H1 (cell line): ENCODE measurements at regions not wholly inside any gene's neighbourhood (a gene's known extent, or its start where the extent isn't known, plus 50 kb on each side); places are given as distances from the start of the nearest gene placed in this dataset.

ENCODE experiments used
- CTCF ChIA-PET: fragments of 300-600 bp; sonication (Branson Sonifier 250); formaldehyde crosslinking; loops from one replicate; lab custom pipeline; 2021; ENCODE audit not compliant: partially characterized antibody; lab: Charles Lee
- POLR2A ChIA-PET: fragments of 300-600 bp; sonication (Branson Sonifier 250); formaldehyde crosslinking; loops from one replicate; lab custom pipeline; 2021; ENCODE audit warnings: inconsistent platforms; ENCODE audit not compliant: partially characterized antibody; lab: Charles Lee
- DNase-seq, 2 experiments: peaks; one replicate each; pipeline versions ENCODE4 v3.0.0 to v3.0.0-alpha.2; 2010 to 2022; ENCODE audit warnings: low spot score in 2 of 2, low read depth in 1 of 2, mixed read lengths in 1 of 2
- FAIRE-seq: peaks from 2 replicates; lab custom pipeline; 2011; peaks lifted over from hg19 to GRCh38; lab: Jason Lieb, UNC
- H2AFZ ChIP-seq: 2 replicates; pipeline ENCODE4 v1.8.1; 2012; ENCODE audit warnings: low read length, inconsistent platforms
- H2AK5ac ChIP-seq: 2 replicates; pipeline ENCODE4 v1.6.1; 2013; ENCODE audit warnings: low read depth, low read length
- H2BK120ac ChIP-seq: replicated peaks from 2 replicates; pipeline ENCODE3; 2013; ENCODE audit warnings: low read depth, low read length, inconsistent platforms
- H2BK12ac ChIP-seq: 2 replicates; pipeline ENCODE4 v1.6.1; 2013; ENCODE audit warnings: low read depth, low read length
- H2BK15ac ChIP-seq: 2 replicates; pipeline ENCODE4 v1.6.1; 2013; ENCODE audit warnings: low read length
- H2BK20ac ChIP-seq: 2 replicates; pipeline ENCODE4 v1.6.1; 2013; ENCODE audit warnings: low read length
- H2BK5ac ChIP-seq: 2 replicates; pipeline ENCODE4 v1.6.1; 2013; ENCODE audit warnings: low read depth, low read length
- H3K14ac ChIP-seq: 2 replicates; pipeline ENCODE4 v1.6.1; 2013; ENCODE audit warnings: inconsistent platforms; ENCODE audit not compliant: insufficient read length
- H3K18ac ChIP-seq: 2 replicates; pipeline ENCODE4 v1.6.1; 2013; ENCODE audit warnings: low read length; ENCODE audit errors: extremely low read depth
- H3K23ac ChIP-seq: 2 replicates; pipeline ENCODE4 v1.6.1; 2013; ENCODE audit warnings: inconsistent platforms; ENCODE audit not compliant: insufficient read length
- H3K23me2 ChIP-seq: 2 replicates; pipeline ENCODE4 v1.6.1; 2013; ENCODE audit warnings: low read depth, low read length
- H3K27ac ChIP-seq: 2 replicates; pipeline ENCODE4 v1.6.1; 2011; ENCODE audit warnings: low read depth, low read length, inconsistent platforms
- H3K27me3 ChIP-seq, 4 experiments: replicated peaks in 1 of 4; 1 replicate in 1 of 4; 2 replicates in 3 of 4; pipeline versions ENCODE4 v1.6.1 to v1.8.1; 2011 to 2013; ENCODE audit warnings: low read length in 3 of 4, mild to moderate bottlenecking in 3 of 4, inconsistent platforms in 2 of 4, mixed read lengths in 2 of 4, moderate library complexity in 1 of 4; ENCODE audit not compliant: control insufficient read depth in 3 of 4, insufficient read depth in 3 of 4; ENCODE audit errors: extremely low read depth in 1 of 4
- H3K36me3 ChIP-seq, 4 experiments: 2 replicates each; pipeline versions ENCODE4 v1.6.1 to v1.8.1; 2011 to 2013; ENCODE audit warnings: mild to moderate bottlenecking in 4 of 4, low read length in 3 of 4, moderate library complexity in 2 of 4, control low read depth in 1 of 4, inconsistent platforms in 1 of 4; ENCODE audit not compliant: insufficient read depth in 4 of 4, control insufficient read depth in 2 of 4
- H3K4ac ChIP-seq: replicated peaks from 2 replicates; pipeline ENCODE3; 2013; ENCODE audit warnings: low read length, low read depth, mixed read lengths, inconsistent platforms; ENCODE audit not compliant: insufficient read length
- H3K4me1 ChIP-seq, 4 experiments: replicated peaks in 1 of 4; 1 replicate in 1 of 4; 2 replicates in 3 of 4; pipeline versions ENCODE4 v1.6.1 to v1.8.1; 2011 to 2013; ENCODE audit warnings: low read length in 3 of 4, inconsistent platforms in 2 of 4, mixed read lengths in 1 of 4; ENCODE audit not compliant: insufficient read depth in 4 of 4, control insufficient read depth in 3 of 4
- H3K4me2 ChIP-seq, 2 experiments: 2 replicates each; pipeline versions ENCODE4 v1.6.1 to v1.8.1; 2011 to 2013; ENCODE audit warnings: low read depth in 2 of 2, low read length in 2 of 2, control low read depth in 1 of 2, inconsistent platforms in 1 of 2, mild to moderate bottlenecking in 1 of 2; ENCODE audit not compliant: insufficient read depth in 1 of 2
- H3K4me3 ChIP-seq, 4 experiments: fragments of 200-600, 300-600 bp in 1 of 4; sonication (generic), shearing (Covaris generic), sonication (Bioruptor Twin) in 1 of 4; 2 replicates each; pipeline versions ENCODE4 v1.5.1 to v1.8.1; 2011 to 2016; ENCODE audit warnings: low read length in 4 of 4, low read depth in 3 of 4, control low read depth in 2 of 4, inconsistent platforms in 2 of 4, mild to moderate bottlenecking in 2 of 4, mixed read lengths in 1 of 4, moderate library complexity in 1 of 4; ENCODE audit not compliant: insufficient read depth in 2 of 4; ENCODE audit errors: extremely low read depth in 1 of 4
- H3K56ac ChIP-seq: replicated peaks from 2 replicates; pipeline ENCODE3; 2013; ENCODE audit warnings: low read depth, mild to moderate bottlenecking, mixed read lengths, low read length, inconsistent platforms; ENCODE audit not compliant: insufficient read length
- H3K79me1 ChIP-seq: 2 replicates; pipeline ENCODE4 v1.6.1; 2013; ENCODE audit warnings: low read depth, low read length, control low read depth
- H3K79me2 ChIP-seq, 2 experiments: 2 replicates each; pipeline versions ENCODE4 v1.6.1 to v1.8.1; 2012 to 2013; ENCODE audit warnings: low read length in 2 of 2, mild to moderate bottlenecking in 2 of 2, inconsistent platforms in 1 of 2; ENCODE audit not compliant: insufficient read depth in 2 of 2, control insufficient read depth in 1 of 2
- H3K9ac ChIP-seq, 4 experiments: replicated peaks in 1 of 4; 1 replicate in 1 of 4; 2 replicates in 3 of 4; pipeline versions ENCODE4 v1.6.1 to v1.8.1; 2011 to 2013; ENCODE audit warnings: low read depth in 3 of 4, low read length in 3 of 4, control low read depth in 2 of 4, mild to moderate bottlenecking in 2 of 4, moderate library complexity in 2 of 4, inconsistent platforms in 1 of 4; ENCODE audit errors: extremely low read depth in 1 of 4
- H3K9me3 ChIP-seq, 2 experiments: 2 replicates each; pipeline versions ENCODE4 v1.6.1 to v1.8.1; 2012 to 2013; ENCODE audit warnings: mild to moderate bottlenecking in 2 of 2, moderate library complexity in 2 of 2, control low read depth in 1 of 2, inconsistent platforms in 1 of 2, low read depth in 1 of 2, low read length in 1 of 2, mixed read lengths in 1 of 2; ENCODE audit not compliant: insufficient read depth in 2 of 2
- H4K20me1 ChIP-seq, 2 experiments: replicated peaks in 1 of 2; 2 replicates each; pipeline versions ENCODE3 to v1.8.1; 2011 to 2013; ENCODE audit warnings: inconsistent platforms in 2 of 2, low read length in 2 of 2, mild to moderate bottlenecking in 1 of 2; ENCODE audit not compliant: insufficient read depth in 2 of 2, control insufficient read depth in 1 of 2
- H4K5ac ChIP-seq: 2 replicates; pipeline ENCODE4 v1.6.1; 2013; ENCODE audit warnings: low read length, low read depth, mixed read lengths, inconsistent platforms; ENCODE audit not compliant: insufficient read length
- H4K8ac ChIP-seq: 2 replicates; pipeline ENCODE4 v1.8.0; 2013; ENCODE audit warnings: mild to moderate bottlenecking, moderate library complexity, low read length, inconsistent platforms; ENCODE audit not compliant: insufficient read depth; ENCODE audit errors: extremely low read depth
- H4K91ac ChIP-seq: replicated peaks from 2 replicates; pipeline ENCODE3; 2013; ENCODE audit warnings: low read length, mixed read lengths, inconsistent platforms; ENCODE audit not compliant: insufficient read length
- CBX5 ChIP-seq: fragments of 300-800, 300-1000 bp; sonication (generic); IDR thresholded peaks from 2 replicates; pipeline ENCODE4 v1.7.1; 2016; ENCODE audit warnings: antibody characterized with exemption, low read length, low read depth
- WGBS, 2 experiments: shearing (Covaris generic) in 1 of 2; methylation state at CpG; one replicate each; pipeline versions ENCODE4 v1.1.6 to v1.1.7; 2013 to 2015; ENCODE audit warnings: low lambda C conversion rate in 2 of 2, mixed read lengths in 2 of 2, inconsistent platforms in 1 of 2, low coverage in 1 of 2, missing lambda C conversion rate in 1 of 2; ENCODE audit not compliant: insufficient replicate concordance in 2 of 2, insufficient coverage in 1 of 2, insufficient read length in 1 of 2; ENCODE audit errors: extremely low coverage in 1 of 2, missing lambda C conversion rate in 1 of 2; 5-methylcytosine and 5-hydroxymethylcytosine counted together

DNA sequence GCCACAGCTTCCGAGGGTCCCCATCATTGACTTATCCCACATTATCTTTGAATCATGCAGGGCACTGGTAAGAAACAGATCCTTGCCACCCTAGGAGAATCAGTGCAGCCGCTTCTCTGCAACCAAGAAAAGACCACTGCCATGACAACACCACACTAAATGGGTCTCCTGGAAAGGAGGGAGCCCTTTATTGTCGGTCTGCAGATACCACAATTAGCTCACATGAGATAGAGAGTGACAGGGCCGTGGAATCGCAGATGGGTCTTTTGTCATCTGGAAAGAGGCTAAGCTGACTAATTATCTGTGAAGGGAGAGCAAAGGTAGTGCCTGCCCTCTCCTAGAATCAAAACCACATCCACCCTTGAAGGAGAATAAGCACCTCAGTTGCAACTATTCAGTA is 178.3 kb upstream of the MYO16 start:
- H2BK5ac ChIP-seq: no peak overlapping the region
- H2BK20ac ChIP-seq: no peak overlapping the region
- H3K23ac ChIP-seq: no peak overlapping the region
- H3K4me1 ChIP-seq: no peaks in the 10 kb centered on the region
- no peak overlapping the region for H3K4ac ChIP-seq
- no peak overlapping the region for H3K9ac ChIP-seq
- no peak overlapping the region for H3K4me3 ChIP-seq
- WGBS, 2 experiments: 96% methylated on average over 5 of the region's 5 CpGs; no CpG with 5 or more reads in 1 of the 2 experiments
- no peaks in the 10 kb centered on the region for H3K9me3 ChIP-seq
- no peak overlapping the region for H4K5ac ChIP-seq
- no peaks in the 10 kb centered on the region for H3K23me2 ChIP-seq
- H2BK12ac ChIP-seq: no peak overlapping the region
- CTCF ChIA-PET: interaction anchor here (1.1 to 1.3 kb wide), 2 partner anchors 108 to 445 kb away, joined by 3 to 6 read pairs; no protein-coding TSS in a partner anchor
- no peak overlapping the region for H3K4me2 ChIP-seq
- no peak overlapping the region for H3K14ac ChIP-seq
- H3K27me3 ChIP-seq: no peaks in the 10 kb centered on the region
- H3K56ac ChIP-seq: no peak overlapping the region
- TF ChIP-seq CBX5: no peak
- no peak overlapping the region for H4K91ac ChIP-seq
- no peak overlapping the region for H3K18ac ChIP-seq
- no peak overlapping the region for H2BK15ac ChIP-seq
- POLR2A ChIA-PET: no interaction called here
- H2AK5ac ChIP-seq: no peak overlapping the region
- FAIRE-seq (no peak), DNase-seq (no peak)
- H2BK120ac ChIP-seq: no peak overlapping the region
- no peak overlapping the region for H2AFZ ChIP-seq
- H3K27ac ChIP-seq: no peak overlapping the region
- H4K20me1 ChIP-seq: no peaks in the 10 kb centered on the region
- H3K79me1 ChIP-seq: no peaks in the 10 kb centered on the region
- no peak overlapping the region for H4K8ac ChIP-seq
- H3K79me2 ChIP-seq: no peaks in the 10 kb centered on the region
- H3K36me3 ChIP-seq: no peaks in the 10 kb centered on the region
